ENCODE measurements at regions not wholly inside any gene's neighbourhood (a gene's known extent, or its start where the extent isn't known, plus 50 kb on each side); places are given as distances from the start of the nearest gene placed in this dataset.

GRCh38 chr10:100612601-100613595, 77.2 kb downstream of the HIF1AN start:
- in situ Hi-C loops (cut with HindIII; ENCODE audit: low sequenced_read_pairs): no loop called here
- DNase-seq (ENCODE audit: low spot score): no peak

GRCh38 chr10:100613846-100614245, 78.1 kb downstream of the HIF1AN start:
- no peak for DNase-seq (ENCODE audit: low spot score)
- in situ Hi-C loops (cut with HindIII; ENCODE audit: low sequenced_read_pairs): no loop called here

- no peak for DNase-seq (ENCODE audit: low spot score)
- in situ Hi-C loops (cut with HindIII; ENCODE audit: low sequenced_read_pairs): no loop called here
Observed at GRCh38 chr10:100614429-100615095, 78.8 kb downstream of the HIF1AN start.

GRCh38 chr10:100615241-100615640, 79.5 kb downstream of the HIF1AN start:
- no peak for DNase-seq (ENCODE audit: low spot score)

GRCh38 chr10:100615908-100616307, 80.2 kb downstream of the HIF1AN start:
- in situ Hi-C loops (cut with HindIII; ENCODE audit: low sequenced_read_pairs): no loop called here
- DNase-seq (ENCODE audit: low spot score): no peak

More at GRCh38 chr10:100615241-100615640, 79.5 kb downstream of the HIF1AN start:
- in situ Hi-C loops (cut with HindIII; ENCODE audit: low sequenced_read_pairs): no loop called here

GRCh38 chr10:100618091-100618615, 82.4 kb downstream of the HIF1AN start:
- DNase-seq (ENCODE audit: low spot score): no peak
- in situ Hi-C loops (cut with HindIII; ENCODE audit: low sequenced_read_pairs): no loop called here

- in situ Hi-C loops (cut with HindIII; ENCODE audit: low sequenced_read_pairs): no loop called here
- no peak for DNase-seq (ENCODE audit: low spot score)
Observed at GRCh38 chr10:100618632-100619255, 83.0 kb downstream of the HIF1AN start.

GRCh38 chr10:100620087-100620835, 84.5 kb downstream of the HIF1AN start:
- in situ Hi-C loops (cut with HindIII; ENCODE audit: low sequenced_read_pairs): no loop called here
- no peak for DNase-seq (ENCODE audit: low spot score)

- in situ Hi-C loops (cut with HindIII; ENCODE audit: low sequenced_read_pairs): no loop called here
Observed at GRCh38 chr10:100621360-100622205, 85.8 kb downstream of the HIF1AN start.

GRCh38 chr10:100622946-100623345, 87.2 kb downstream of the HIF1AN start:
- in situ Hi-C loops (cut with HindIII; ENCODE audit: low sequenced_read_pairs): no loop called here
- no peak for DNase-seq (ENCODE audit: low spot score)

More at GRCh38 chr10:100621360-100622205, 85.8 kb downstream of the HIF1AN start:
- no peak for DNase-seq (ENCODE audit: low spot score)

GRCh38 chr10:100623521-100624230, 87.9 kb downstream of the HIF1AN start:
- no peak for DNase-seq (ENCODE audit: low spot score)
- in situ Hi-C loops (cut with HindIII; ENCODE audit: low sequenced_read_pairs): no loop called here

GRCh38 chr10:100624298-100624697, 88.6 kb downstream of the HIF1AN start:
- in situ Hi-C loops (cut with HindIII; ENCODE audit: low sequenced_read_pairs): no loop called here
- no peak for DNase-seq (ENCODE audit: low spot score)

GRCh38 chr10:100625816-100626215, 90.1 kb downstream of the HIF1AN start:
- no peak for DNase-seq (ENCODE audit: low spot score)
- in situ Hi-C loops (cut with HindIII; ENCODE audit: low sequenced_read_pairs): no loop called here

- no peak for DNase-seq (ENCODE audit: low spot score)
- in situ Hi-C loops (cut with HindIII; ENCODE audit: low sequenced_read_pairs): no loop called here
Observed at GRCh38 chr10:100628061-100628460, 92.3 kb downstream of the HIF1AN start.

- in situ Hi-C loops (cut with HindIII; ENCODE audit: low sequenced_read_pairs): no loop called here
- no peak for DNase-seq (ENCODE audit: low spot score)
Observed at GRCh38 chr10:100631192-100631591, 95.4 kb downstream of the HIF1AN start.

- in situ Hi-C loops (cut with HindIII; ENCODE audit: low sequenced_read_pairs): no loop called here
Observed at GRCh38 chr10:100632027-100632426, 96.3 kb downstream of the HIF1AN start.

GRCh38 chr10:100634034-100634433, 98.3 kb downstream of the HIF1AN start:
- in situ Hi-C loops (cut with HindIII; ENCODE audit: low sequenced_read_pairs): no loop called here
- no peak for DNase-seq (ENCODE audit: low spot score)

More at GRCh38 chr10:100632027-100632426, 96.3 kb downstream of the HIF1AN start:
- no peak for DNase-seq (ENCODE audit: low spot score)
